SK-N-MC (cell line): ENCODE measurements at regions not wholly inside any gene's neighbourhood (a gene's known extent, or its start where the extent isn't known, plus 50 kb on each side); places are given as distances from the start of the nearest gene placed in this dataset.

Experiments used
- EZH2 ChIP-seq: fragments of 200-600 bp; sonication (generic); IDR thresholded peaks from one replicate; pipeline ENCODE4 v1.6.1; 2017; ENCODE audit warnings: antibody characterized with exemption
- POLR2AphosphoS5 ChIP-seq: IDR thresholded peaks from 2 replicates; pipeline ENCODE4 v1.6.1; 2012; ENCODE audit warnings: mild to moderate bottlenecking, low read depth, low read length, borderline replicate concordance

DNA sequence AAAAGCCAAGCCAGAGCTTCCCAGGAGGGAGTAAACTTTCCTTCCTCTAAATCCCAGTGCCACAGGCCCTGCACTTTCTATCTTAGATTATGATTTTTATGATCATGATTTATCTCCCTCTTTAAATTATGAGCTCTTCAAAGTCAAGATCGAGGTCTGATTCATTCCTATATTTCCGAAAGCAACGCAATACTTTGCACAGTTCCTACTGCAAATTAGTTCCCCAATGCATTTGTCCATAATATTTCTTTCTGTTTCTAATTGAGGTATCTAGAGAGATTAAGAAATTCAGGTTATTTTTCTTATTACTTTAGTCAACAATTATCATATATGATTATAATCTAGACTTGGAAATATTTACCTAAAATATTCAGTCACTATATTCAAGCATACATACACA, 173.1 kb upstream of the LPP start:
- TF ChIP-seq POLR2AphosphoS5 (no peak), EZH2 (no peak)
